GM12878 (cell line): ENCODE measurements at regions not wholly inside any gene's neighbourhood (a gene's known extent, or its start where the extent isn't known, plus 50 kb on each side); places are given as distances from the start of the nearest gene placed in this dataset.

ENCODE experiments used
- ATAC-seq: fragments of 200-7000 bp; cut with Tn5 transposase; 3 replicates; pipeline ENCODE4 v1.9.1; 2020; ENCODE audit warnings: mild to moderate bottlenecking, moderate library complexity
- BruUV-seq: library from RNA; stranded (reverse); fragments of 400-500 nt; replicated peaks from 2 replicates; lab custom pipeline; 2021; lab: Mats Ljungman, UMichigan
- CTCF ChIA-PET: fragments of 300-600 bp; sonication (Branson Sonifier 250); formaldehyde crosslinking; extraction: SDS; loops from one replicate; lab custom pipeline; 2021; ENCODE audit warnings: inconsistent platforms; lab: Yijun Ruan, JAX
- POLR2A ChIA-PET: fragments of 350-600 bp; formaldehyde crosslinking; extraction: SDS; loops from one replicate; lab custom pipeline; 2021; ENCODE audit warnings: inconsistent platforms; lab: Charles Lee
- RAD21 ChIA-PET: fragments of 300-600 bp; sonication (Branson Sonifier 250); formaldehyde crosslinking; loops from one replicate; lab custom pipeline; 2023; ENCODE audit warnings: antibody characterized with exemption; ENCODE audit not compliant: unreplicated experiment; lab: Charles Lee
- SMC1A ChIA-PET: fragments of 300-600 bp; sonication (Branson Sonifier 250); formaldehyde crosslinking; loops from one replicate; lab custom pipeline; 2023; ENCODE audit not compliant: unreplicated experiment, uncharacterized antibody; lab: Charles Lee
- DNase-seq: peaks from one replicate; pipeline ENCODE4 v3.0.0-alpha.2; 2011; ENCODE audit warnings: low read depth, low spot score
- FAIRE-seq: peaks from 3 replicates; lab custom pipeline; 2011; peaks lifted over from hg19 to GRCh38; lab: Jason Lieb, UNC
- H2AFZ ChIP-seq: 2 replicates; pipeline ENCODE4 v1.6.0; 2011; ENCODE audit warnings: low read depth, low read length, control low read depth; ENCODE audit not compliant: control insufficient read depth
- H3K27ac ChIP-seq: 2 replicates; pipeline ENCODE4 v1.5.1; 2011; ENCODE audit warnings: control low read depth; ENCODE audit not compliant: control insufficient read depth, insufficient read depth
- H3K27me3 ChIP-seq, 2 experiments: replicated peaks in 1 of 2; 2 replicates each; pipeline versions ENCODE4 v1.6.0 to v1.6.1; 2011; ENCODE audit warnings: low read length in 1 of 2; ENCODE audit not compliant: control insufficient read depth in 2 of 2, insufficient read depth in 2 of 2
- H3K36me3 ChIP-seq, 2 experiments: 2 replicates each; pipeline ENCODE4 v1.5.1; 2011; ENCODE audit warnings: low read length in 1 of 2; ENCODE audit not compliant: control insufficient read depth in 2 of 2, insufficient read depth in 2 of 2
- H3K4me1 ChIP-seq: 2 replicates; pipeline ENCODE4 v1.6.1; 2011; ENCODE audit warnings: mild to moderate bottlenecking, low read length, moderate library complexity, mixed read lengths; ENCODE audit not compliant: control insufficient read depth, insufficient read depth
- H3K4me2 ChIP-seq: 2 replicates; pipeline ENCODE4 v1.6.0; 2011; ENCODE audit warnings: control low read depth; ENCODE audit not compliant: control insufficient read depth, insufficient read depth
- H3K4me3 ChIP-seq: fragments of 200-600 bp; sonication (generic); 2 replicates; pipeline ENCODE4 v1.5.1; 2016
- H3K79me2 ChIP-seq: 2 replicates; pipeline ENCODE4 v1.6.0; 2011; ENCODE audit warnings: low read length; ENCODE audit not compliant: control insufficient read depth, insufficient read depth
- H3K9ac ChIP-seq: 2 replicates; pipeline ENCODE4 v1.8.0; 2011; ENCODE audit warnings: low read length, control low read depth, mixed read lengths; ENCODE audit not compliant: control insufficient read depth, insufficient read depth
- H3K9me3 ChIP-seq: replicated peaks from 3 replicates; pipeline ENCODE4 v1.5.1; 2011; ENCODE audit warnings: mild to moderate bottlenecking, low read length; ENCODE audit not compliant: control insufficient read depth, insufficient read depth
- H4K20me1 ChIP-seq: 2 replicates; pipeline ENCODE4 v1.6.0; 2011; ENCODE audit not compliant: control insufficient read depth, insufficient read depth
- BCL11A ChIP-seq: IDR thresholded peaks from 2 replicates; pipeline ENCODE4 v1.6.1; 2011; ENCODE audit warnings: low read depth, low read length
- ETV6 ChIP-seq, 2 experiments: fragments of 450-650 bp in 1 of 2; IDR thresholded peaks in 1 of 2; conservative IDR thresholded peaks in 1 of 2; 2 replicates each; pipeline ENCODE4 v1.6.1; 2014; ENCODE audit warnings: antibody characterized with exemption in 1 of 2, borderline replicate concordance in 1 of 2, low read depth in 1 of 2, mild to moderate bottlenecking in 1 of 2, moderate library complexity in 1 of 2
- MEF2B ChIP-seq: fragments of 450-650 bp; IDR thresholded peaks from 2 replicates; pipeline ENCODE4 v1.6.1; 2018; ENCODE audit warnings: mild to moderate bottlenecking, moderate library complexity; ENCODE audit not compliant: partially characterized antibody, poor library complexity, severe bottlenecking
- NFXL1 ChIP-seq: fragments of 450-650 bp; IDR thresholded peaks from 2 replicates; pipeline ENCODE4 v1.6.1; 2017; ENCODE audit warnings: antibody characterized with exemption, mild to moderate bottlenecking, borderline replicate concordance
- POLR2AphosphoS5 ChIP-seq: IDR thresholded peaks from 2 replicates; pipeline ENCODE4 v1.6.1; 2011; ENCODE audit warnings: mild to moderate bottlenecking, low read length, inconsistent platforms
- TCF7 ChIP-seq: IDR thresholded peaks from 2 replicates; pipeline ENCODE4 v1.6.1; 2014; ENCODE audit warnings: antibody characterized with exemption, borderline replicate concordance
- WRNIP1 ChIP-seq: IDR thresholded peaks from 2 replicates; pipeline ENCODE4 v1.6.1; 2011; ENCODE audit warnings: low read depth, low read length, improper control_type of control experiment, borderline replicate concordance
- YBX1 ChIP-seq: fragments of 450-650 bp; IDR thresholded peaks from 2 replicates; pipeline ENCODE4 v1.6.1; 2016; ENCODE audit warnings: antibody characterized with exemption
- ZBTB11 ChIP-seq: fragments of 450-650 bp; formaldehyde crosslinking; IDR thresholded peaks from 2 replicates; pipeline ENCODE4 v1.5.0; 2022; ENCODE audit warnings: mild to moderate bottlenecking, missing genetic modification characterization
- ZNF217 ChIP-seq: fragments of 450-650 bp; IDR thresholded peaks from 2 replicates; pipeline ENCODE4 v1.6.1; 2017; ENCODE audit warnings: antibody characterized with exemption, mild to moderate bottlenecking
- WGBS: methylation state at CpG from one replicate; pipeline ENCODE4 v1.1.6; 2016; ENCODE audit warnings: low lambda C conversion rate; ENCODE audit not compliant: insufficient replicate concordance, insufficient coverage; ENCODE audit errors: missing lambda C conversion rate; 5-methylcytosine and 5-hydroxymethylcytosine counted together
- in situ Hi-C: fragments of 300-500 bp; cut with MboI; formaldehyde crosslinking; loops from 9 replicates; pipeline ENCODE4 v1.14.3; 2018; ENCODE audit warnings: mixed read lengths
- intact Hi-C: fragments of 100-400 bp; cut with micrococcal nuclease; formaldehyde crosslinking; loops from one replicate; pipeline ENCODE4 v1.14.2; 2022; ENCODE audit not compliant: unreplicated experiment
- TF ChIP-seq, protein P1 (sequence below): IDR thresholded peaks from 2 replicates; pipeline ENCODE4 v1.6.1; 2011; ENCODE audit warnings: low read depth, mild to moderate bottlenecking, low read length, moderate library complexity, borderline replicate concordance; ENCODE audit errors: extremely low read depth
- TF ChIP-seq, protein P2 (sequence below): fragments of 450-650 bp; formaldehyde crosslinking; IDR thresholded peaks from 2 replicates; pipeline ENCODE4 v1.4.0; 2020; ENCODE audit warnings: mild to moderate bottlenecking, moderate library complexity
- TF ChIP-seq, protein P3 (sequence below): IDR thresholded peaks from 2 replicates; pipeline ENCODE4 v1.6.1; 2011; ENCODE audit warnings: borderline replicate concordance, low read depth, mild to moderate bottlenecking, moderate library complexity, low read length; ENCODE audit not compliant: insufficient read depth, poor library complexity, severe bottlenecking

- Histone ChIP-seq H3K4me2 (no peak overlapping the region), H3K4me1 (no peaks in the 10 kb centered on the region), H2AFZ (no peak overlapping the region), H3K4me3 (no peak overlapping the region), H3K27me3 (0 out of 4 replicates have a peak, but pooled peaks cover 0 to 3% of the 10 kb centered on the region in 2 experiments), H4K20me1 (no peaks in the 10 kb centered on the region), H3K9ac (no peak overlapping the region), H3K79me2 (no peaks in the 10 kb centered on the region), H3K27ac (no peak overlapping the region), H3K9me3 (no peaks in the 10 kb centered on the region), H3K36me3 (no peaks in the 10 kb centered on the region)
- TF ChIP-seq MEF2B, result no peak
- TF ChIP-seq WRNIP1, result no peak
- TF ChIP-seq, protein P1, sequence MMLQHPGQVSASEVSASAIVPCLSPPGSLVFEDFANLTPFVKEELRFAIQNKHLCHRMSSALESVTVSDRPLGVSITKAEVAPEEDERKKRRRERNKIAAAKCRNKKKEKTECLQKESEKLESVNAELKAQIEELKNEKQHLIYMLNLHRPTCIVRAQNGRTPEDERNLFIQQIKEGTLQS, result no peak
- TF ChIP-seq, protein P2, sequence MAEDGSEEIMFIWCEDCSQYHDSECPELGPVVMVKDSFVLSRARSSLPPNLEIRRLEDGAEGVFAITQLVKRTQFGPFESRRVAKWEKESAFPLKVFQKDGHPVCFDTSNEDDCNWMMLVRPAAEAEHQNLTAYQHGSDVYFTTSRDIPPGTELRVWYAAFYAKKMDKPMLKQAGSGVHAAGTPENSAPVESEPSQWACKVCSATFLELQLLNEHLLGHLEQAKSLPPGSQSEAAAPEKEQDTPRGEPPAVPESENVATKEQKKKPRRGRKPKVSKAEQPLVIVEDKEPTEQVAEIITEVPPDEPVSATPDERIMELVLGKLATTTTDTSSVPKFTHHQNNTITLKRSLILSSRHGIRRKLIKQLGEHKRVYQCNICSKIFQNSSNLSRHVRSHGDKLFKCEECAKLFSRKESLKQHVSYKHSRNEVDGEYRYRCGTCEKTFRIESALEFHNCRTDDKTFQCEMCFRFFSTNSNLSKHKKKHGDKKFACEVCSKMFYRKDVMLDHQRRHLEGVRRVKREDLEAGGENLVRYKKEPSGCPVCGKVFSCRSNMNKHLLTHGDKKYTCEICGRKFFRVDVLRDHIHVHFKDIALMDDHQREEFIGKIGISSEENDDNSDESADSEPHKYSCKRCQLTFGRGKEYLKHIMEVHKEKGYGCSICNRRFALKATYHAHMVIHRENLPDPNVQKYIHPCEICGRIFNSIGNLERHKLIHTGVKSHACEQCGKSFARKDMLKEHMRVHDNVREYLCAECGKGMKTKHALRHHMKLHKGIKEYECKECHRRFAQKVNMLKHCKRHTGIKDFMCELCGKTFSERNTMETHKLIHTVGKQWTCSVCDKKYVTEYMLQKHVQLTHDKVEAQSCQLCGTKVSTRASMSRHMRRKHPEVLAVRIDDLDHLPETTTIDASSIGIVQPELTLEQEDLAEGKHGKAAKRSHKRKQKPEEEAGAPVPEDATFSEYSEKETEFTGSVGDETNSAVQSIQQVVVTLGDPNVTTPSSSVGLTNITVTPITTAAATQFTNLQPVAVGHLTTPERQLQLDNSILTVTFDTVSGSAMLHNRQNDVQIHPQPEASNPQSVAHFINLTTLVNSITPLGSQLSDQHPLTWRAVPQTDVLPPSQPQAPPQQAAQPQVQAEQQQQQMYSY, result no peak
- TF ChIP-seq ZNF217, result no peak
- TF ChIP-seq NFXL1, result no peak
- TF ChIP-seq POLR2AphosphoS5, result no peak
- no peak for TF ChIP-seq BCL11A
- no peak for TF ChIP-seq YBX1
- no peak for TF ChIP-seq ZBTB11 (CRISPR knock-in tag)
- TF ChIP-seq ETV6 (conservative IDR thresholded peaks at IDR 0.05 in 1 of 2, IDR thresholded peaks at IDR 0.05 in 1 of 2; ENCODE audit: borderline replicate concordance in 1 of 2, low read depth in 1 of 2), result no peak
- TF ChIP-seq TCF7, result no peak
- TF ChIP-seq, protein P3, sequence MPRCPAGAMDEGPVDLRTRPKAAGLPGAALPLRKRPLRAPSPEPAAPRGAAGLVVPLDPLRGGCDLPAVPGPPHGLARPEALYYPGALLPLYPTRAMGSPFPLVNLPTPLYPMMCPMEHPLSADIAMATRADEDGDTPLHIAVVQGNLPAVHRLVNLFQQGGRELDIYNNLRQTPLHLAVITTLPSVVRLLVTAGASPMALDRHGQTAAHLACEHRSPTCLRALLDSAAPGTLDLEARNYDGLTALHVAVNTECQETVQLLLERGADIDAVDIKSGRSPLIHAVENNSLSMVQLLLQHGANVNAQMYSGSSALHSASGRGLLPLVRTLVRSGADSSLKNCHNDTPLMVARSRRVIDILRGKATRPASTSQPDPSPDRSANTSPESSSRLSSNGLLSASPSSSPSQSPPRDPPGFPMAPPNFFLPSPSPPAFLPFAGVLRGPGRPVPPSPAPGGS, result no peak
- ChIA-PET POLR2A (no interaction called here), CTCF (no interaction called here), RAD21 (no interaction called here), SMC1A (interaction anchor here (1.5 kb wide), 1 partner anchor 22 kb away, joined by 3 read pairs; no protein-coding TSS in a partner anchor)
- 53% methylated on average over 1 of the region's 1 CpG for WGBS
- intact Hi-C loops, result no loop called here
- in situ Hi-C loops, result no loop called here
- BruUV-seq, result no TSS peak
- FAIRE-seq (no peak), ATAC-seq (no peak), DNase-seq (no peak)
These were observed 253.8 kb upstream of the DAB2 start for GRCh38 chr5:39678534-39678933.
